NOMO-1 treated with DMSO at 0.1 percent for 48 hours (cell line): ENCODE measurements at regions not wholly inside any gene's neighbourhood (a gene's known extent, or its start where the extent isn't known, plus 50 kb on each side); places are given as distances from the start of the nearest gene placed in this dataset.
A peak's percentile ranks its signal among the peaks of the same experiment; 100 is the strongest.
"Not testable (repeated sequence)": the region's sequence is repeated elsewhere in the genome, so short reads cannot be mapped to it uniquely, and the experiment has no call there.

Experiments
- DNase-seq: peaks from one replicate; lab custom pipeline; 2025; ENCODE audit not compliant: unreplicated experiment; lab: John Stamatoyannopoulos, UW

- peak; percentile 77 for DNase-seq
Observed at GRCh38 chr6:137313928-137314855, 95.0 kb upstream of the IFNGR1 start.

- no peak for DNase-seq
Observed at GRCh38 chr6:137313211-137313610, 94.0 kb upstream of the IFNGR1 start.

- no peak for DNase-seq
Observed at GRCh38 chr6:137311940-137312339, 92.8 kb upstream of the IFNGR1 start.

GRCh38 chr6:137309078-137309762, 90.0 kb upstream of the IFNGR1 start:
- DNase-seq: peak; percentile 44

- DNase-seq: peak; percentile 90
Observed at GRCh38 chr6:137307163-137307854, 88.1 kb upstream of the IFNGR1 start.

- DNase-seq: no peak
Observed at GRCh38 chr6:137305691-137306090, 86.5 kb upstream of the IFNGR1 start.

- DNase-seq: no peak
Observed at GRCh38 chr6:137304020-137304780, 85.0 kb upstream of the IFNGR1 start.

- no peak for DNase-seq
Observed at GRCh38 chr6:137303441-137303840, 84.3 kb upstream of the IFNGR1 start.

GRCh38 chr6:137299681-137300080, 80.5 kb upstream of the IFNGR1 start:
- DNase-seq: no peak

GRCh38 chr6:137297887-137298286, 78.7 kb upstream of the IFNGR1 start:
- no peak for DNase-seq

- DNase-seq: not testable (repeated sequence)
Observed at GRCh38 chr6:137292326-137292725, 73.1 kb upstream of the IFNGR1 start.

GRCh38 chr6:137291441-137291840, 72.3 kb upstream of the IFNGR1 start:
- peak; percentile 90 for DNase-seq

GRCh38 chr6:137290601-137291261, 71.5 kb upstream of the IFNGR1 start:
- no peak for DNase-seq

GRCh38 chr6:137286916-137287315, 67.7 kb upstream of the IFNGR1 start:
- DNase-seq: peak; percentile 43

- DNase-seq: no peak
Observed at GRCh38 chr6:137286368-137286767, 67.2 kb upstream of the IFNGR1 start.

- no peak for DNase-seq
Observed at GRCh38 chr6:137284811-137285110, 65.6 kb upstream of the IFNGR1 start.

- DNase-seq: peak; percentile 37
Observed at GRCh38 chr6:137283940-137284810, 65.0 kb upstream of the IFNGR1 start.

GRCh38 chr6:137283080-137283479, 63.9 kb upstream of the IFNGR1 start:
- DNase-seq: no peak

- DNase-seq: peak; percentile 84
Observed at GRCh38 chr6:137282254-137282653, 63.1 kb upstream of the IFNGR1 start.

GRCh38 chr6:137279279-137279678, 60.1 kb upstream of the IFNGR1 start:
- not testable (repeated sequence) for DNase-seq
